H9 (cell line): ENCODE measurements at regions not wholly inside any gene's neighbourhood (a gene's known extent, or its start where the extent isn't known, plus 50 kb on each side); places are given as distances from the start of the nearest gene placed in this dataset.

Source experiments
- DNase-seq: peaks from one replicate; pipeline ENCODE4 v3.0.0-alpha.2; 2017
- H2AFZ ChIP-seq: one replicate; pipeline ENCODE4 v1.6.1; 2013; ENCODE audit warnings: mild to moderate bottlenecking, low read length, control low read depth, moderate library complexity
- H2AK5ac ChIP-seq: 2 replicates; pipeline ENCODE4 v1.6.1; 2013; ENCODE audit warnings: low read length, control low read depth, mixed read lengths; ENCODE audit not compliant: insufficient read length
- H2BK120ac ChIP-seq: one replicate; pipeline ENCODE4 v1.6.1; 2013; ENCODE audit warnings: low read depth, mild to moderate bottlenecking, low read length, control low read depth, inconsistent platforms; ENCODE audit not compliant: poor library complexity, severe bottlenecking
- H2BK12ac ChIP-seq: 2 replicates; pipeline ENCODE4 v1.6.1; 2013; ENCODE audit warnings: low read length, control low read depth, mixed read lengths, low read depth; ENCODE audit not compliant: insufficient read length
- H2BK15ac ChIP-seq: 2 replicates; pipeline ENCODE4 v1.6.1; 2013; ENCODE audit warnings: low read depth, low read length, control low read depth
- H2BK20ac ChIP-seq: one replicate; pipeline ENCODE4 v1.6.1; 2013; ENCODE audit warnings: low read depth, mild to moderate bottlenecking, low read length, control low read depth, inconsistent platforms; ENCODE audit not compliant: poor library complexity, severe bottlenecking
- H2BK5ac ChIP-seq: 2 replicates; pipeline ENCODE4 v1.6.1; 2013; ENCODE audit warnings: low read length, control low read depth, mixed read lengths; ENCODE audit not compliant: insufficient read length
- H3K14ac ChIP-seq: 2 replicates; pipeline ENCODE4 v1.6.1; 2013; ENCODE audit warnings: low read length, control low read depth; ENCODE audit not compliant: insufficient read depth
- H3K18ac ChIP-seq: 2 replicates; pipeline ENCODE4 v1.6.1; 2013; ENCODE audit warnings: low read depth, mild to moderate bottlenecking, mixed read lengths, low read length, control low read depth; ENCODE audit not compliant: insufficient read length
- H3K23ac ChIP-seq: 2 replicates; pipeline ENCODE4 v1.6.1; 2013; ENCODE audit warnings: low read length, control low read depth, mixed read lengths, low read depth; ENCODE audit not compliant: insufficient read length
- H3K23me2 ChIP-seq: 2 replicates; pipeline ENCODE4 v1.6.1; 2013; ENCODE audit warnings: low read depth, mild to moderate bottlenecking, mixed read lengths, low read length, control low read depth; ENCODE audit not compliant: insufficient read length, poor library complexity, severe bottlenecking
- H3K27ac ChIP-seq: 2 replicates; pipeline ENCODE4 v1.5.1; 2013; ENCODE audit warnings: low read length, control low read depth, mixed read lengths, low read depth; ENCODE audit not compliant: insufficient read length
- H3K27me3 ChIP-seq: 2 replicates; pipeline ENCODE4 v1.6.1; 2013; ENCODE audit warnings: low read length, control low read depth, inconsistent platforms; ENCODE audit not compliant: insufficient read depth
- H3K4ac ChIP-seq: 2 replicates; pipeline ENCODE4 v1.6.1; 2013; ENCODE audit warnings: low read depth, mild to moderate bottlenecking, control low read depth, inconsistent platforms, low read length, moderate library complexity
- H3K4me1 ChIP-seq: 2 replicates; pipeline ENCODE4 v1.6.1; 2013; ENCODE audit warnings: low read length, control low read depth, inconsistent platforms; ENCODE audit not compliant: insufficient read depth
- H3K4me2 ChIP-seq: 2 replicates; pipeline ENCODE4 v1.6.1; 2013; ENCODE audit warnings: low read length, control low read depth, mixed read lengths; ENCODE audit not compliant: insufficient read length, insufficient read depth
- H3K56ac ChIP-seq: 2 replicates; pipeline ENCODE4 v1.6.1; 2013; ENCODE audit warnings: low read depth, mild to moderate bottlenecking, mixed read lengths, low read length, control low read depth; ENCODE audit not compliant: insufficient read length
- H3K79me1 ChIP-seq: 2 replicates; pipeline ENCODE4 v1.6.1; 2013; ENCODE audit warnings: low read depth, mild to moderate bottlenecking, moderate library complexity, low read length, control low read depth, inconsistent platforms; ENCODE audit not compliant: insufficient read depth, poor library complexity, severe bottlenecking
- H3K79me2 ChIP-seq: 2 replicates; pipeline ENCODE4 v1.6.1; 2013; ENCODE audit warnings: low read length, control low read depth, inconsistent platforms; ENCODE audit not compliant: insufficient read depth
- H3K9ac ChIP-seq: 2 replicates; pipeline ENCODE4 v1.6.1; 2013; ENCODE audit warnings: low read length, control low read depth, mixed read lengths; ENCODE audit not compliant: insufficient read length; ENCODE audit errors: extremely low read depth
- H3K9me3 ChIP-seq: one replicate; pipeline ENCODE4 v1.6.1; 2013; ENCODE audit warnings: low read depth, low read length, inconsistent platforms; ENCODE audit not compliant: control insufficient read depth
- H3T11ph ChIP-seq: one replicate; pipeline ENCODE4 v1.6.1; 2013; ENCODE audit warnings: mild to moderate bottlenecking, low read length, control low read depth, inconsistent platforms
- H4K20me1 ChIP-seq: one replicate; pipeline ENCODE4 v1.6.1; 2013; ENCODE audit not compliant: control insufficient read depth, insufficient read length, insufficient read depth
- H4K5ac ChIP-seq: 2 replicates; pipeline ENCODE4 v1.6.1; 2013; ENCODE audit warnings: low read depth, mild to moderate bottlenecking, mixed read lengths, low read length, control low read depth; ENCODE audit not compliant: insufficient read length
- H4K8ac ChIP-seq: replicated peaks from 2 replicates; pipeline ENCODE4 v1.6.1; 2013; ENCODE audit warnings: low read length, control low read depth, mixed read lengths, low read depth; ENCODE audit not compliant: insufficient read length
- H4K91ac ChIP-seq: 2 replicates; pipeline ENCODE4 v1.6.1; 2013; ENCODE audit warnings: low read depth, mild to moderate bottlenecking, moderate library complexity, mixed read lengths, low read length, control low read depth; ENCODE audit not compliant: insufficient read length
- H3K27ac Mint-ChIP-seq, 3 experiments: 2 replicates in 2 of 3; 3 replicates in 1 of 3; pipeline ENCODE4 v1.8.0; 2020 to 2021; ENCODE audit warnings: mixed read lengths in 3 of 3, mild to moderate bottlenecking in 1 of 3, moderate library complexity in 1 of 3
- H3K27me3 Mint-ChIP-seq: 2 replicates; pipeline ENCODE4 v1.8.0; 2021; ENCODE audit warnings: low read depth, mild to moderate bottlenecking, moderate library complexity, mixed read lengths
- H3K36me3 Mint-ChIP-seq, 3 experiments: 2 replicates in 2 of 3; 3 replicates in 1 of 3; pipeline ENCODE4 v1.8.0; 2020 to 2021; ENCODE audit warnings: low read depth in 3 of 3, mixed read lengths in 3 of 3; ENCODE audit not compliant: insufficient read depth in 1 of 3
- H3K4me1 Mint-ChIP-seq, 2 experiments: 2 replicates each; pipeline ENCODE4 v1.8.0; 2020; ENCODE audit warnings: mixed read lengths in 2 of 2
- H3K4me3 Mint-ChIP-seq, 2 experiments: 2 replicates in 1 of 2; 3 replicates in 1 of 2; pipeline ENCODE4 v1.8.0; 2020 to 2021; ENCODE audit warnings: mild to moderate bottlenecking in 2 of 2, mixed read lengths in 2 of 2, moderate library complexity in 1 of 2
- H3K9me3 Mint-ChIP-seq, 2 experiments: 2 replicates in 1 of 2; 3 replicates in 1 of 2; pipeline ENCODE4 v1.8.0; 2020; ENCODE audit warnings: mild to moderate bottlenecking in 2 of 2, mixed read lengths in 2 of 2, moderate library complexity in 1 of 2
- WGBS: extraction: QIAGEN DNeasy Blood & Tissue Kit; methylation state at CpG from one replicate; pipeline ENCODE4 v1.1.7; 2013; ENCODE audit warnings: missing lambda C conversion rate, low lambda C conversion rate, mixed read lengths; ENCODE audit not compliant: insufficient read length; ENCODE audit errors: extremely low coverage; 5-methylcytosine and 5-hydroxymethylcytosine counted together
- TF ChIP-seq, protein P1 (sequence below): fragments of 200-600 bp; sonication (generic); conservative IDR thresholded peaks from 3 replicates; pipeline ENCODE4 v1.8.0; 2021; ENCODE audit warnings: antibody characterized with exemption, mild to moderate bottlenecking

DNA sequence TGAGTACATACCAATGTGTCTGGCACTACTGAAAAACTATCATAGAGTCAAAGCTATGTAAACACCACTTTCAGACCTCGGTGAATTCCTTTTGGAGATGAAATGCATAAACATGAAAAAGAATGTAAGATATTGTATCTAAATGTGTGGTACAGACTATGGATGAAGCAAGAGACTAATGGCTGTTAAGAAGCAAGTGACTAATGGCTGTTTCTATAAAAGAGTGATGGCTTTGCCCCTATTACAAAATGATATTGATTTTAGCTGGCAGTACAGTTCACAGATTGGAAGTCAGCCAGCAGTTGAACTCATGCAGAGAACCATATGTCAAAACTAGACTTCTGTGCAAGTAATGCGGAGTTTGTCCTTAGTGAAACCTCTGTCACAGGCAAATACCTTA, 359.3 kb downstream of the GRXCR1 start:
- H3K79me1 ChIP-seq, result no peaks in the 10 kb centered on the region
- no peak overlapping the region for H4K8ac ChIP-seq
- no peak overlapping the region for H2BK12ac ChIP-seq
- H3K14ac ChIP-seq, result no peak overlapping the region
- H2BK120ac ChIP-seq, result no peak overlapping the region
- no peak overlapping the region for H2AFZ ChIP-seq
- no peak overlapping the region for H3T11ph ChIP-seq
- H3K27ac ChIP-seq, result no peak overlapping the region
- H4K20me1 ChIP-seq, result no peaks in the 10 kb centered on the region
- H3K4ac ChIP-seq, result no peak overlapping the region
- H2BK20ac ChIP-seq, result no peak overlapping the region
- no peaks in the 10 kb centered on the region for H3K9me3 ChIP-seq
- H3K56ac ChIP-seq, result no peak overlapping the region
- Mint-ChIP-seq H3K27ac (no peak overlapping the region), H3K4me3 (no peak overlapping the region), H3K4me1 (no peaks in the 10 kb centered on the region), H3K27me3 (no peaks in the 10 kb centered on the region), H3K9me3 (peaks cover under 1 to 3% of the 10 kb centered on the region in 2 experiments; a peak in 2 of 5 replicates), H3K36me3 (no peaks in the 10 kb centered on the region; a peak in 1 of 7 replicates)
- H4K5ac ChIP-seq, result no peak overlapping the region
- H3K4me2 ChIP-seq, result no peak overlapping the region
- TF ChIP-seq, protein P1, sequence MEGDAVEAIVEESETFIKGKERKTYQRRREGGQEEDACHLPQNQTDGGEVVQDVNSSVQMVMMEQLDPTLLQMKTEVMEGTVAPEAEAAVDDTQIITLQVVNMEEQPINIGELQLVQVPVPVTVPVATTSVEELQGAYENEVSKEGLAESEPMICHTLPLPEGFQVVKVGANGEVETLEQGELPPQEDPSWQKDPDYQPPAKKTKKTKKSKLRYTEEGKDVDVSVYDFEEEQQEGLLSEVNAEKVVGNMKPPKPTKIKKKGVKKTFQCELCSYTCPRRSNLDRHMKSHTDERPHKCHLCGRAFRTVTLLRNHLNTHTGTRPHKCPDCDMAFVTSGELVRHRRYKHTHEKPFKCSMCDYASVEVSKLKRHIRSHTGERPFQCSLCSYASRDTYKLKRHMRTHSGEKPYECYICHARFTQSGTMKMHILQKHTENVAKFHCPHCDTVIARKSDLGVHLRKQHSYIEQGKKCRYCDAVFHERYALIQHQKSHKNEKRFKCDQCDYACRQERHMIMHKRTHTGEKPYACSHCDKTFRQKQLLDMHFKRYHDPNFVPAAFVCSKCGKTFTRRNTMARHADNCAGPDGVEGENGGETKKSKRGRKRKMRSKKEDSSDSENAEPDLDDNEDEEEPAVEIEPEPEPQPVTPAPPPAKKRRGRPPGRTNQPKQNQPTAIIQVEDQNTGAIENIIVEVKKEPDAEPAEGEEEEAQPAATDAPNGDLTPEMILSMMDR, result no peak
- no peaks in the 10 kb centered on the region for H3K23me2 ChIP-seq
- DNase-seq, result no peak
- no CpG with 5 or more reads among the region's 2 CpGs for WGBS
- no peak overlapping the region for H3K9ac ChIP-seq
- H3K18ac ChIP-seq, result no peak overlapping the region
- no peaks in the 10 kb centered on the region for H3K4me1 ChIP-seq
- no peak overlapping the region for H2AK5ac ChIP-seq
- no peak overlapping the region for H4K91ac ChIP-seq
- H2BK5ac ChIP-seq, result no peak overlapping the region
- H3K23ac ChIP-seq, result no peak overlapping the region
- no peaks in the 10 kb centered on the region for H3K27me3 ChIP-seq
- no peaks in the 10 kb centered on the region for H3K79me2 ChIP-seq
- H2BK15ac ChIP-seq, result no peak overlapping the region
